DMS153 treated with DMSO at 0.1 percent for 48 hours (cell line): ENCODE measurements at regions not wholly inside any gene's neighbourhood (a gene's known extent, or its start where the extent isn't known, plus 50 kb on each side); places are given as distances from the start of the nearest gene placed in this dataset.

ENCODE experiments used
- DNase-seq: peaks from one replicate; lab custom pipeline; 2025; ENCODE audit not compliant: unreplicated experiment; lab: John Stamatoyannopoulos, UW

DNA sequence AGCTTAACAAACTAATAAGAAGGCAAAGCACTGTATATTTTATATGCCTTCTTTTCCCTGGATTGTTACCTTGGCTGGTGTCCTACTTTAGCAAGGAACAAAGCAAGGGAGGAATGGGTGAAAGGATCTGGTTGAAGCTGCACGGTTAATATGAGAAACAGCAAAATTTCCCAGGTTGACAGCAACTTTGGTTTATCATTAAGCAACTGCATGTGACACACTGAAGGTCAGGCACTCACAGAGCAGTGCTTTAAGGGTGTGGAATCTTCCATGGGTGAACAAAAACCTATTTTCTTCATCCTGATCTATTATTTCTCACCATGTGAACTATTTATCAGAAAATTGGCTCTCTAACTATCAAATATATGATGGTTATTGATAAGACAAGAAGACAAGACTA, 109.0 kb upstream of the ATP10B start:
- no peak for DNase-seq

- DNase-seq: no peak
These were observed 108.6 kb upstream of the ATP10B start for GRCh38 chr5:160960592-160960991.

GRCh38 chr5:160959804-160960203, 107.8 kb upstream of the ATP10B start:
- no peak for DNase-seq

DNA sequence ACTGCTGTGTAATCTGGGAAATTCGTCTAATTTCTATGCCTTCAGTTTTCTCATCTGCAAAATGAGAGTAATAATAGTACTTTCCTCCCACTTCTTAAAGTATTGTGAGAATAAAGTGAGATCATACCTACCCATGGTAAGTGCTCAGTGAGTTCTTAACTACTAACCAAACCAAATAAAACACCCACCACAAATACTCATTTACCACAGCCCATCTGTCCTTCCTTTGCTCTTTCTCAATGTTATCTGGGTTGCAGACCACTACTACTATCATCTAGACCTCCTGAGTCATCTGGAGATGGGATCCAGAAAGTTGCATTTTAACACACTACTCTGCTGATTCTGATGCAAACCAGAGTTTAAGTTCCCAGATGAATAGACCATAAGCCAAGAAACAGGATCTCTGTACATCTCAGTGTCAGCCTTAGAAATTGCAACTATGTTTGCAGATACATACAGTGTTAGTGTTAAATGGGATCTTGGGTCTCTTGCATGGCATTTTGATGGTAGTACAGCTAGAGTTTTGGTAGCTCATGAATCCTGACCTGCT, 105.4 kb upstream of the ATP10B start:
- DNase-seq: no peak

DNA sequence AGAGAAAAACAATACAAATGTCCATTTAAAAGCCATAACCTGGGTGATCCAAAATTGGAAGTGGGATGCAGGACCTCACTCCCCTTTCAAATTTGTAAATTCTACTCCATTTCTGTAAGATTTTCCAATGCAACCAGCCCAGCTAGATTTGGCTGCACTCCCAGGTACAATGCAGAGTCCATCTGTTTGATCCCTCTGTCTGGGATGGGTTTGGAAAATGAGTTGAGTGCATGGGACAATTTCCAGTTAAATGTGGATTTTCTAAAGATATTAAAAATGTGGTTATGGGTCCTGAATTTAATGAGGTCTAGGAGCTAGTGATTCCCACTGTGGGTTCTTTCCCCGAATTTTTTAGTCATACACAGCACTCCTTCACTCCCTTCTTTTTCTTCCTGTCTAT, 104.0 kb upstream of the ATP10B start:
- DNase-seq: no peak

DNA sequence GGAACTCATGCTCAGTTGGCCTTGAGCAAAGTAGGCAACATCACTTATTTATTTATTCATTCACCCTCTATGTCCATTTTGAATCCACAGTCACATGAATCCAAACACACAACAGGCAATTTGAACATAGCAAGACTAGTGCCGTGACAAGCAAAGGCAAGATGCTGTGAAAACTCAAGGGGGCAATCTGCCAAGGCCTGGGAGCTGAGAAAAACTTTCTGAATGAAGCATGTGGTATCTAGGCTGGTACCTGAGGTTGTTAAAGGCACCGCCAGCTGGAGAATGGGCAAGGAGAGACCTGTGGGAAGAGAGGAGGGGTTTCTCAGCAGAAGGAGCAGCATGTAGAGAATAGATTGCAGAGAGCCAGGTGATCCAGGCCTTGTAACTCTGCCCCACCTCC, 98.3 kb upstream of the ATP10B start:
- no peak for DNase-seq

DNA sequence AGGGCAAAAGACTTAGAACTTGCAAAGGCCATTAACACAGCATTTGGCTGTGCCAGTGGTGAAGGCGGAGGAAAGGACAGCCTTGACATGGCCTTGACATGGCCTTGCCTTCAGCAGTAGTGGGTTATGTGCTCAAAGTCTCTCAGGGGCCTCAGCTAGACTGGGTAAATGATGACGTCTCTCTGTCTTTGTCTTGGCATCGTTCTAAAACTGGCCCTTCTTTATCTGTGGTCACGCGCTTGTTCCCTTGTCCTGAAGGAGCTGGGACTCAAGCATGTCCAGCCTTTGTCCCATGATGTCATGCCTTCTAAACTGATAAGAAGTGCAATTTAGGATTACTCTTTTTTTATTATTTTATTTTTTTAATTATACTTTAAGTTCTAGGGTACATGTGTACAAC, 88.7 kb upstream of the ATP10B start:
- DNase-seq: no peak

DNA sequence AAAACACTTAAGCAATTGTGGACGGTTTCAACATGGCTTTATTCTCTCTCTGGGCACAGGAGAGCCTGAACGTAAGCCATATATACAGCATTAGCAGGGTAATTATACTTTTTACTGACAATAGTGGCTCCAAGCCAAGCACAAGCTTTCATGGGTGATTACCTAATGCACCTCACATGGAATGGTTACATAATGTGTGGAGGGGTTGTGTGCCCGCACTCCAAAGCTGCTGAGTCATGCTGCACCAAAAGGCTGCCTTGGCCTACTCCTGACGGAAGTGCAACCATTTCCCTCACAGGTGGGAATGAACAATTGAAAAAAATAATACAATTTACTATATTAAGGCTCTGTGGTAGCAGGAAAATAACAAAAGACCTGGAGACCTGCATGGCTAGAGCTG, 86.5 kb upstream of the ATP10B start:
- DNase-seq: no peak

GRCh38 chr5:160937570-160937969, 85.6 kb upstream of the ATP10B start:
- no peak for DNase-seq

DNA sequence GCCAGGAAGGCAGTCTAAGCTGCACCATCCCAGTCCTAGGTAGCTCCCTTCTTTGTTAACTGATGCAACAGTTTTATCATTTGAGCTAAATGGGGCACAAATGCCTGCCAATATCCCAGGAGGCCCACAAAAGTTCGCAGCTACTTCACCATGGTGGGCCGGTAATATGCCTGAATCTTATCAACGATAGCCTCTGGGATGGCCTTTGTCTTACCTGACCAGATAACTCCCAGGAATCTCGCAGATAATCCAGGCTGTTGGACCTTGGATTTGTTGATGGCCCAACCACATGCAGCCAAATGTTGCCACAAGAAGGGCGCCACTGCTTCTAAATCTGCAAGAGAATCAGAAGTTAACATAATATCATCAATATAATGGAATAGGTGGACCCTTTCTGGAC, 83.8 kb upstream of the ATP10B start:
- DNase-seq: no peak

GRCh38 chr5:160931283-160931682, 79.3 kb upstream of the ATP10B start:
- DNase-seq: no peak

DNA sequence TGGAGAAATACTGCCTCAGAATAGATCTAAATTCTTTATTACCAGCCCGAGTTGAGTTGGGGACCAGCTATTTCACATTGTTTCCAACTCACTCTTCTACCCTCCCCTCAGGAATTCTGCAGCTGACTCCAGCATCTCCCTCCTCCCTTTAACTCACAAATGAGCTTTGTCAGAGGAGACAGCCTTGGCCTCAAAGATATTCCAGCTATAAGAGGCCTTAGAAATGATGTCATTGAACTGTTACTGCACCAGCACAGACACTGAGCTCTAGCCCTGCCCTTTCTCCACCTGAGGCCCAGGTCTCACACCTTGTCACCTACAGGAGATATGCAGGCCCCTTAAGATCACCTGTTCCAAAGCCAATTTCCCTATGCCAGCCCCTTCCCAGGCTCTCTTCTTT, 78.4 kb upstream of the ATP10B start:
- DNase-seq: no peak

DNA sequence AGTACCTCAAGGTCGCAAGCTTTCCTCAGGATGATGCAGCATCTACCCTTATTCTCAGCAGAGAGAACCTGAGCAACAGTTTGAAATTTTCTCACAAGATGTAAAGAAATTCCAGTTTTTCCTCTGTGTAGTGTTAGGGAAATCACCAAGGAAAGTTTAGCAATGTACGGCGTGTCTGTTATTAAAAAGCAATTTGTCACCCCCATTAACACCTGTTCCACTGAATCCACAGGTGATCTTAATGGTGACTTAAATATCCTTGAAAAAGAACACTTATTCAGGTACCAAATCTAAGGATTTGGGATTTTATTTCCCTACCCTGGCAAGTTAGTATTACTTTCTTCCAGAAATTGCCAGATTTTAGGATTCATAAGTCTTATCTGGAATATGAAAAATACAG, 77.9 kb upstream of the ATP10B start:
- DNase-seq: no peak

- no peak for DNase-seq
These were observed 77.3 kb upstream of the ATP10B start for GRCh38 chr5:160929360-160929759.

GRCh38 chr5:160926428-160926827, 74.4 kb upstream of the ATP10B start:
- peak; percentile 51 for DNase-seq

DNA sequence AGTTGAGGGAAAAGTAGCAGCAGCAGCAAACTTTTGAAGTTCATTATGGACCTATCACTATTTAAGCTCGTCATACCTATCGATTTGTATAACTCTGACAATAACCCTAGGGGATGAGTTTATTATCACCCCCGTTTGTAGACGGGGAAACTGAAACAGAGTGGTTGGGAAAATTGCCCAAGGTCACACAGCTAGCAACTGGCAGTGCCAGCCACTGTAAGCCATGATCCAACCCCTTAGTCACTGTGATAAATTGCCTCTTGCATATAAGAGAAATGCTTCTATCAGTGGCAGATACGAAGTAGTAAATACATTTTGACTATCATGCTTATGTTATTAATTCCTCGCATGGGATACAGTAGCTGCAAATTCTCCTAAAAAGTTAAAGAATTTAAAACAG, 73.3 kb upstream of the ATP10B start:
- DNase-seq: no peak

DNA sequence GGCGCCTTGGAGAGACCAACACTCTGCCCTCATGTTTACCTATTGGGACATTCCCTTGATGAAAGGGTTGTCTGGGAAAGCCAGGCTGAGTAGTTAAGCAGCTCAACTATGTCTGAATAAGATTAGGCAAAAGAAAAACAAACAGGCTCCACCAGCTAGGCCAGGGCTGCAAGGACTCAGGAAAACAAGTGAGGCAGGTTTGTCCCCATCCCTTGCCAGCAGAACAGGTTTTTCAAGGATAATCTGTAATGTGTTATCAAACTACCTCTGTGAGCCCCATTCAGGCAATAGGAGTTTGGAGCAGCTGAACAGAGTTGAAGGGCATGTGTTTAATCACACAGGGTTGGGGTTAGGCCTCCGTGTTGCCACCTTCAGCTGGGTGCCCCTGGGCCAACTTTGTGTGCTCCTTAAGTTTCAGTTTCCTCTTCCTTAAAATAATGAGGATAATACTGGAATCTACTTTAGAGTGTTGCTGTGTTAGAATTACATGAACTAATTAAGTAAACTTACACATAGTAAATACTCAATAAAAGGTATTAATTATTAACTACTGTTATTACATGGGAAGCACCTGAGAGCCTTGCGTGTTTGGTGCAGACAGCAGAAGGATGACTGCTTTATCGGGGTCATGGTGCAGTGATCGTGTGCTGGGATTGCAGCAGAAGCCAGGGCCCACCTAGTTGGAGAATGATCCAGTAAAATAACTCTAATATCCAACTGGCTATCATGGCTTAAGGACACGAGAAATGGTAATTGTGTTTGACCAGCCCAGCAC, 72.1 kb upstream of the ATP10B start:
- DNase-seq: peak; percentile 32

DNA sequence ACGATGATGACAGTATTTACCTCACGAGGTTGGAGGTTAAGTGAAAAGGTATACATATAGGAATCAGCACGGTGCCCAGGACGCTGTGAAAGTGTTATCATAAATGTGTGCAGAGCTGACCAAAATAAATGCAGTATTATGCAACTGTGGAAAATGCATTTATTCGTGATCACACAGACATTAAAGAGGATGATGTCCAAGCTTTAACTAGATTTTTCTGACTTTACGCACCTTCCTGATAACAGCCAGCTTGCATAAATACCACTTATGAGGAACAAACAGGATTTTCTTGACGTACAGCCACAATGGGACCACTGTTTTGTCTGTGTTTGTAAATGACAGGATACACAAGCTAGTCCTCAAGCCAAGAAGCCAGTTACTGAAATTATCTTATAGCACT, 71.4 kb upstream of the ATP10B start:
- no peak for DNase-seq

DNA sequence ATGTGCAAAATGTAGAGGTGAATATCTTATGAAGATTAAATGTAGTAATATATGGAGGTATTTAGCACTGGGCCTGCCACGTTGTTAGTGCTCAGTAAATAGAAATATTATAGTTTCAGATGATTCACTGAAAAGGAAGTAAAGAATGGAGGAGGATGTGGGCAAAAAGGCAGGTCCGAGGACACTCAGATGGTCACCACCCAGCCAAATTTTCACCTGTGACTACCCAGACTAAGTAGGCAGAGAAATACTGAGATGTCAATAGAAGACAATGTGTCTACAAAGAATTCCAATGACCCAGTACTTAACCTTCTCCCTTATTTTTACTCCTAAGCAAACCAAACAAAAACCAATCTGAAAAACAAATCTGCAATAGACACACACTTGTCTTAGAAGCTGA, 70.3 kb upstream of the ATP10B start:
- no peak for DNase-seq

DNA sequence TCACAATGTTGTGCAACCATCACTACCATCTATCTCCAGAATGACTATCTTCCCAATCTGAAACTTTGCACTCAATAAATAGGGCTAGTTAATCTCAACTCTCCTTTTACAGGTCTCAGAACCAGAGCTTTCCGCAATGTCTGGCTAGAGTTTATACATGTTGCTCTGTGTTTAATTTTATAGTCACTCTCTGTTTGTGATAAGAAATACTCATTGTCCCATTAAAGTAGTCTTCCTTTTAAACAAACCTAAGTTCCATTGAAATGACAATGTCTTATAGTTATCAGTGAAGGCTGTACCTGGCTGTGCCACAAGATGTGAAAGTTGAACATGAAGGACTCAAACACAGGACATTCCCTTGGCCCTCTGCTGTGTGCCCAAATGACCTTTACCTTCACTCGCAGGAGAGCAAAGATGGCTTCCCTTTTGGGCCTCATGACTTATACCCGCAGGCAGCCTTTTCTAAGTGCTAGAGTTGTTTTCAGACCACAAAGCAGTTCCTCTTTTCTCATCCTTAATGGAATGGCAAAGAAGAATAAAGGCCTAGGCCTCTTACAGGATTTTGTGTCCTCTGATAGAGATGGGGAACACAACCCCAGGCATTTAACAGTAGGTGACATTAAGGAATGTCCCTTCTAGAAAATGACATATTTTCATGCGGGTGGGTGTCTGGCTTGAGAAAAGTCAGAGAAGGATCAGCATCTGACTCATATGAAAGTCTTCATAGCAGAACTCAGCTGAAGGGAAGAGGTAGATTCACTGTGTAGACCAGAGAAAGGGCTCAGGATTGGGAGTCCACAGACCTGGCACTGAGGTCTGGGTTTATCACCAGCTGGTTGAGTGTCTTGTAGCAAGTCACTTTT, 69.6 kb upstream of the ATP10B start:
- no peak for DNase-seq

GRCh38 chr5:160919626-160920025, 67.6 kb upstream of the ATP10B start:
- DNase-seq: no peak

GRCh38 chr5:160918386-160918785, 66.4 kb upstream of the ATP10B start:
- DNase-seq: no peak
